ENCODE measurements at regions not wholly inside any gene's neighbourhood (a gene's known extent, or its start where the extent isn't known, plus 50 kb on each side); places are given as distances from the start of the nearest gene placed in this dataset.

GRCh38 chr1:244271691-244272308, 179.9 kb downstream of the ADSS2 start:
- TF ChIP-seq CTCF (IDR thresholded peaks at IDR 0.05; ENCODE audit: low read depth, low read length, missing control alignments), result no peak
- no peak for DNase-seq (ENCODE audit: extremely low read depth, low read depth)
- no peak overlapping the region for H3K4me3 ChIP-seq (replicated peaks; ENCODE audit: low read depth, low read length)

DNA sequence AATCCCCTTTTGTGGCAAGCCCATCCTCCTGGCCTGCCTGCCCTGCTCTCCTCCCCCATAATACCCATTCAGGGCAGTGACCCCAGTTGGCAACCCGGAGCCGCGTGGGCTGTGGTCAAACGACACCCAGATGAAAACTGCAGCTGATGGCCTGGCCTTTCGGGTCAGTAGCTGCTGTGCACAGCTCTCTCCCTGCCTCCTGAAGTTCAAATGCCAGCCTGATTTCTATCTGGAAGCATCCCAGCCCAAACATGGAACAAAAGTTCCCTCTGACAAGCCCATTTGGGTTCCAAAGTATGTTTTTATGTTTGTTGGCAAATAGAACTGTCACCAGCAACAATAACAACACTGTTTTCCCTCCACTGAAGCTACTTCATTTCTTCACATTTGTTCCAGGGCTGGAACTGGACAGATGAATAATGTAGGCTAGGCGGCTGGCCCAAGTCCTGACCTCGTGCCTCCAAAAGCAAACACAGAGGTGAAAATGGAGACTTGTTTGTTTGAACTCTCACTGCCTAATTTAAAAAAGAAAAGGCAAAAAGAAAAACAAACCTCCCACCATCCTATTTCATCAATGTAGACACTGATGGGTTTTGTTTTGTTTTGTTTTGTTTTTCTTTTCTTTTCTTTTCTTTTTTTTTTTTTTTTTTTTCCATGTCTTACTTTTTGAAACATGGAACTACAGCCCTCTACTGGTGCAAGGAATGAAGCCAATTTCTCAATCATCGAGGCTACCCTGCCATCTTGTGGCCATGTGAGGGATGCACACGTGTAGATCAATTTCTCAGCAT, 179.0 kb downstream of the ADSS2 start:
- TF ChIP-seq CTCF (IDR thresholded peaks at IDR 0.05; ENCODE audit: low read depth, low read length, missing control alignments), result peak; percentile 91
- DNase-seq (ENCODE audit: extremely low read depth, low read depth), result peak; percentile 91
- no peak overlapping the region for H3K4me3 ChIP-seq (replicated peaks; ENCODE audit: low read depth, low read length)

DNA sequence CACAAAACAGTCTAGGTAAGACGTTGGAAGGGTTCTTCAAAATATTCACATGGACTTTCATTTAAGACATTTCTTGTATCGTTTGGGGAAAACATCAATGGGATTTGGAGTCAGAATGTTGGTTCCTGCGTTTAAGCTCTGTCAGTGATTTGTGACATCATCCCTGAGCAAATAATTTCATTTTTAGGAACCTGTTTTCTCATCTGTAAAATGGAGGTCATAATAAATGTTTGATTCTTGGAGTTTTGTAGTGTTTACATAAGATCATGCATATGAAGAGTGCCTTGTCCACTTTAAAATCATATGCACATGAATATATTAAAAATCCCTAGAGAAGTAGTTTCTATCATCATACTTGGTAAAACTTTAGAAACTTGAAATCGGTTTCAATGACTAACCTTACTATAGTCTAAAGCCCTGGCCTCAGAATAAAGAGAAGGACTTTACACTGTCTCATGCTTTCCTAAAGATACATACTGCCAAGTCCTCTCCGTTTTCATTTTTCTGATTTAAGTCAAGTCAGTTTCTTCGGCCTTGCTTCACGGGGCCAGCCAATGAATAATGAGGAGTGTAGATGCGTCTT, 178.4 kb downstream of the ADSS2 start:
- H3K4me3 ChIP-seq (replicated peaks; ENCODE audit: low read depth, low read length), result peak overlapping the region; percentile 16; the same call in 1 of the 2 replicates
- no peak for DNase-seq (ENCODE audit: extremely low read depth, low read depth)
- no peak for TF ChIP-seq CTCF (IDR thresholded peaks at IDR 0.05; ENCODE audit: low read depth, low read length, missing control alignments)

GRCh38 chr1:244273845-244274619, 177.7 kb downstream of the ADSS2 start:
- DNase-seq (ENCODE audit: extremely low read depth, low read depth), result peak; percentile 98
- peak overlapping the region; percentile 16 for H3K4me3 ChIP-seq (replicated peaks; ENCODE audit: low read depth, low read length)
- no peak for TF ChIP-seq CTCF (IDR thresholded peaks at IDR 0.05; ENCODE audit: low read depth, low read length, missing control alignments)

- H3K4me3 ChIP-seq (replicated peaks; ENCODE audit: low read depth, low read length), result no peak overlapping the region
- TF ChIP-seq CTCF (IDR thresholded peaks at IDR 0.05; ENCODE audit: low read depth, low read length, missing control alignments), result no peak
- DNase-seq (ENCODE audit: extremely low read depth, low read depth), result no peak
Measured at GRCh38 chr1:244276646-244277045, 175.1 kb downstream of the ADSS2 start.

DNA sequence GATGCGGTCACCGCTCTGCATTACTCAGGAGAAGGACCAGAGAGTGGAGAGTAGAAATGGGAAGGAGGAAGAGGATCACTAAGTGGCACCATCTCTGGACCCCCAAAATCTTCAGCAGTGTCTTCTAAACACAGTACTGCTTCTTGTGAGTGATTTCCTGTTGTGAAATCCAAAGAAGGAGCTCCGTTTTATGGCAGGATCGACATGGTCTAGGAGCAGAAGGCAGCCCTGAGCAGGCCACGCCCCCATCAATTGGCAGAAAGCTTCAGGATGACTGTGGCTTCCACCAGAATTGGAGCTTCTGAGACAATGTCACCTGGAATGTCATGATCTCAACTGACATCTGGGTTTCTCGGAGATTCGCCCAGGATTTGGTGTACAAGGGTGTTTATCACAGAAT, 171.5 kb downstream of the ADSS2 start:
- no peak for TF ChIP-seq CTCF (IDR thresholded peaks at IDR 0.05; ENCODE audit: low read depth, low read length, missing control alignments)
- DNase-seq (ENCODE audit: extremely low read depth, low read depth), result no peak
- H3K4me3 ChIP-seq (replicated peaks; ENCODE audit: low read depth, low read length), result no peak overlapping the region
